GM19395 (cell line): ENCODE measurements at regions not wholly inside any gene's neighbourhood (a gene's known extent, or its start where the extent isn't known, plus 50 kb on each side); places are given as distances from the start of the nearest gene placed in this dataset.

Experiments
- ATAC-seq: cut with Tn5 transposase; IDR thresholded peaks from one replicate; pipeline ENCODE4 v1.9.1; 2021; ENCODE audit warnings: mild to moderate bottlenecking, moderate library complexity; ENCODE audit not compliant: unreplicated experiment

DNA sequence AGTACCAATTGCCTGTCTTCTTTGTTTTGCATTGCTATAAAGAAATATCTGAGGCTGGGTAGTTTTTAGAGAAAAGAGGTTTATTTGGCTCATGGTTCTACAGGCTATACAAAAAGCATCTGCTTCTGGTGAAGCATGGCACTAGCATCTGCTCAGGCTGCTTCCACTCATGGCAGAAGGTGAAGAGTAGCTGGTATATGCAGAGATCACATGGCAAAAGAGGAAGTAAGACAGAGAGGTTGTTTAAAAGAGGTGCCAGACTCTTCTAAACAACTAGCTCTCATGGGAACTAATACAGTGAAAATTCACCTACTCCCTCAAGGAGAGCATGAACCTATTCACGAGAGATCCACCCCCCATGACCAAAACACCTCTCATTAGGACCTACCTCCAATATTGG, 56.7 kb upstream of the GUCA2B start:
- no peak for ATAC-seq

DNA sequence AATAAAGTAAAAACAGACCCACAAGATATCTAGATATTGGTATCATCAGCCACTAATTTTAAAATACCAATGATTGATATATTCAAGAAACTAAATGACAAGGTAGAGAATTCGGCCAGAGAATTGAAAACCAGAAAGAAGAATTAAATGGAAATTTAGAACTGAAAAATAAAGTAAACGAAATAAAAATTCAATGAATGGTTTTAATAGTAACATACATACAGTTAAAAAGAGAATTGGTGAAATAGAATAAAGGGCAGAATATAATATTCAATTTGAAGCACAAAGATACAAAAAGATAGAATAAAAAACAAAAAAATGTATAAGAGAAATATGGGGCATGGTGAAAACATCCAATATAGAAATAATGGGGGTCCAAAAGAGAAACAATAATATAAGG, 64.0 kb upstream of the GUCA2B start:
- ATAC-seq: no peak

DNA sequence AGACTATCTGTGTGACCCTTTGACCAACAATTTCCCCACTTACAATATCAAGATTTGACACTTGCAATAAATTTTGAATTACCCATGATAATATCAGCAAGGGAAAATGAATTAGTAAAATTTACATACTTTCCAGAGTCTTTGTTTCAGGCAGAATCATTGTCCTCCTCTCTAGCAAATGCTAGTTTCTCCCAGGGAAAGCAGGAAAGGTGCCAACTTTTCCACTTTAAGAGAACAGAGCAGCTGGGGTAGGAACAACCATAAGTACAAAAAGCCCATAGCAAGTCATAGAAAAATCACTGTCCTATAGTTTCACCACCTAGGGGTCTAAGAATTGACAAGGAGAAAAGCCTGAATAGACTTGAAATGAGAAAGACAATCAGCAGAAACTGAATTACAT, 67.1 kb upstream of the GUCA2B start:
- no peak for ATAC-seq

DNA sequence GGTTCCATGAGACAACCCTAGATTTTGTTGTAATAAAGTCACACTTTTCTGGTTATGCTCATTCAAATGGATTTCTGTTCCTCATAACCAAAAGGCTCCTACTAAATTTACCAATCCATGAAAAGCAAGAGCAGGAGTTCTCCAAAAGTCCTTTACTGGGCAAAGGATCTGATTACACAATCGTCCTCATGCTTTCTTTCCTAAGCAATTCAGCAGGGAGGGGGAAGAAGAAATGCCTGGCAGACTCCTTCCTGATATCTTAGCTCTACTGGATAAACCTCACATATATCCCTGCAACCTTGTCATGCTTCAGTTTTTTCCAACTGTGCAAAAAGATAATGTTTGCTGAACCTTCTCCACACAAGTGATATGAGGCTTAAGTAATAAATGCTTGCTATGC, 67.6 kb upstream of the GUCA2B start:
- ATAC-seq: no peak

DNA sequence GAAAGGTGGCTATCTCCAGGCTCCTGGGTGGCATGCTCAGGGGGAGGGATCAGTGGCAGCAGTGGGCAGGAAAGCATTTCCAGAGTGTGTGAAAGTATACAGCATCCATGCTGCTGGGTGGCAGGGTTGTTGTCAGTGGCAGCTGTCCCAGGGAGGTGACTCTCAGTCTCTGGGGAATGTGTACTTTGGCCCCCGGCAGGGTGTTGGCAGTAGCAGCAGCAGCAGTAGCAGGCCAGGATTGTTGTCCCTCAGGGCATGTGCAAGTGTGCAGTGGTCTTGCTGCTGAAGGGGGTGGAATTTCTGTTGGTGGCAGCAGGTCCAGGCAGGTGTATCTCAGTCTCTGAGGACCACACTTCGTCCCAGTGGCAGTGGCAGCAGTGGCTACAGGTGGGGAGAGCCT, 71.7 kb upstream of the GUCA2B start:
- ATAC-seq: no peak

DNA sequence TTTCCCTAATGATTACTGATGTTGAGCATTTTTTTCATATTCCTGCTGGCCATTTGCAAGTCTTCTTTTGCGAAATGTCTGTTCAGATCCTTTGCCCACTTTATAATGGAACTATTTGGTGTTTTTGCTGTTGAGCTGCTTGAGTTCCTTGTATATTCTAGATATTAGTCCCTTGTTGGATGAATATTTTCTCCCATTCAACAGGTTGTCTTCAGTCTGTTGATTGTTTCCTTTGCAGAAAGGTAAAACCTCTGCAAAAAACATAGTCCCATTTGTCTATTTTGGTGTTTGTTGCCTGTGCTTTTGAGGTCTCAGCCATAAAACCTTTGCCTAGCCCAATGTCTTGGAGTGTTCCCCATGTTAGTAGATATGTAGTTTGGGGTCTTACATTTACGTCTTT, 78.0 kb upstream of the GUCA2B start:
- no peak for ATAC-seq

DNA sequence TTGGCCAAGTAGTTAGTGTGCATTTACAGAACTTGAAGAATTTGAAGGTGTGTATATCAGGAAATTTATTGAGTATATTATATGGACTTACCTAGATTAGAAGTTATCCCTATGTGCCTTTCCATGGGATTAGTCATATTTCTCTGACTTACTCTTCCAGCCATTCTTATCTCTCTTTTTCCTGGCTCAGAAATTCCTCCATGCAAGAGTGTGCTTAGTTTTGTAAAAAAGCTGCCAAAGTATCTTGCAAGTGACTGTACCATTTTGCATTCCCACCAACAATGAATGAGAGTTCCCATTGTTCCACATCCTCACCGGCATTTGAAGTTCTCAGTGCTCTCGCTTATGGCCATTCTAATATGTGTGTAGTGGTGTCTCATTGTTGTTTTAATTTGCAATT, 82.2 kb upstream of the GUCA2B start:
- ATAC-seq: no peak

DNA sequence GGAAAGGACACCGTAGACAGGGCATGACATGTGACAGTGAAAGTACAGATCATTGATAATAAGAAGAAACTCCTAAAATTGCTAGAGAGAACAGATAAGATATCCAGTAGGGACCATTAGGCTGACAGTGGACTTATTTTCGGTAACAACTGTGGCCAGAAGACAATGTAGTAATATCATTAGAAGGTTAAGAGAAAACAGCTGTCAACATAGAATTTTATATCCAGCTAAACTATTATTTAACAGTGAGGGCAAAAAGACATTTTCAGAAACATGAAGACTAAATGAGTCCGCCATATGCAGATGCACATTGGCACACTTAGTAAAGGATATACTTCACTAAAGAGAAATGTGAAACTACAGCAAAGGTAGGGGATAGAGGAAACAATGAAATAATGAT, 95.4 kb upstream of the GUCA2B start:
- ATAC-seq: no peak

DNA sequence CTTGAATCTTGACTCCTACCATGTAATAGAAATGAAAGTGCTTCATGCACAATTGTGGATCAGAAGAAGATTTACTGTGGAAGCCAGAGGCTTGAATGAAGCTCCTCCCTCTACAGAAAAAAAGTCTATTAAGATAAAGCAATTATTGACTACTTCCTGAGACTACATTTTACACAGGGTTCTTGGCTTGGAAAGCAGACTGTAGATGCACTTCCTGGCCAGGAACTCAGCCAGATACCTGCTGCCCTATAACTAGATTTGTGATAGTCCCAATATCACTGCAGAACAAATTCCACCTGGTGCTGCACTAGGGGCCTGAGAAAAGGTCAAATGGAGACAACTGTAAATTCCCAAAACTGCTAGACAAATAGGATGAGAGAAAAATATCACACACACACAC, 96.8 kb upstream of the GUCA2B start:
- no peak for ATAC-seq

DNA sequence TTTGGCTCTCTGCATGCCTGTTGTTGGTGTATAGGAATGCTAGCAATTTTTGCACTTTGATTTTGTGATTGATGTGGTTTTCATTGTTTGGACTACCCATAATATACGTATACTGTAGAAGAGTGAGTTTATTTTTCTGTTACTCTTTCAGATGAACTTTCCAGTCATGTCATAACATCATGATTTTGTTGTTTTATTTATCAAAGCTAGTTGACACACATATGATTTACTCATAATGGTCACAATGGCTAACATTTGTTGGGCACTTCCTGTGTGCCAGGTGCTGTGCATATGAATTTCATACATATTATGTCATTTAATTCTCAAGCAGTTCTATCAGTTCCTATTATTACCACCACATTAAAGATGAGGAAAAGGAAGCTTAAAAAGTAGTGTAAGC, 98.1 kb upstream of the GUCA2B start:
- no peak for ATAC-seq

DNA sequence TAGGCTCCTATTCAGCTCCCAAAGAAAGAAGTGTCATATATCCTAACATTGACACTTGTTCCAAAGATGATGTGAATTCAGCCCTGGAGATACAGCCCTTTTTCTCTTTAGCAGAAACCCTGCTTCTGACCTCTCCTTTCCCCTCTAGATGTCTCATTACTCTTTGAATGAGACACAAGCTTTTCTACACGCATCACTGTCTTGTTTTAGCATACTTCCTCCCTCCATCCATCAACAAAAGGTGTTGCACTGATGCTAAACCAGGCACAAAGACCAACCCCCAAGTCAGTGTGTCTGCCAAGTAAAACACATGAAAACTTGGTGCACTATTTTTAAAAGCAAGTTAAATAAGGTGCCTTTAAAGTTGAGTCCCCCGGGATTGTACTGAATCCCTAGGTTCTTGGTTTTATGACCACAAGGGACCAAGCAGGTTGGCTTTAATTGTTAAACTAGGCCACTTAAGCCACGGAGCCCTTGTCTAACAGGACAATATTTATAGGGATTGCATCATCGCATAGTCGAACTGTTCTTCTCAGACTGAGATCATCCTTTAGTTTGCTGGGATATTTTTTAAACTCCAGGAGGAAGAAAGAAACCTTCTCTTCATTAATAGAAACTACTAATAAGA, 101.0 kb upstream of the GUCA2B start:
- ATAC-seq: no peak

DNA sequence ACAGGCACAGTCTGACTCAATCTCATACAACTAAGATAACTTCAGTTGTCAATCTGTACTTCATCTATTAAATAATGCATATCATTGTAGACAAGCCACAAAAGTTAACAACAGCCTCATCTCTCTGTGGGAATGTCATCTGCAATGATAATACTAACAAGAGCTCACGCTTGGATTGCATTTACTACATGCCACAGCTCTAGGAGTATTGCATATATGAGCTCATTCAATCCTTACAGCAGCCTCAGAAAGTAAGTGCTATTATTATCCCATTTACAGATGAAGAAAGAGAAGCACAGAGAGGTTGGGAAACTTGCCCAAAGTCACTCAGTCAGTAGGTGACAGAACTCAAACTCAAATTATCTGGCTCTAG, 105.7 kb upstream of the GUCA2B start:
- ATAC-seq: no peak

DNA sequence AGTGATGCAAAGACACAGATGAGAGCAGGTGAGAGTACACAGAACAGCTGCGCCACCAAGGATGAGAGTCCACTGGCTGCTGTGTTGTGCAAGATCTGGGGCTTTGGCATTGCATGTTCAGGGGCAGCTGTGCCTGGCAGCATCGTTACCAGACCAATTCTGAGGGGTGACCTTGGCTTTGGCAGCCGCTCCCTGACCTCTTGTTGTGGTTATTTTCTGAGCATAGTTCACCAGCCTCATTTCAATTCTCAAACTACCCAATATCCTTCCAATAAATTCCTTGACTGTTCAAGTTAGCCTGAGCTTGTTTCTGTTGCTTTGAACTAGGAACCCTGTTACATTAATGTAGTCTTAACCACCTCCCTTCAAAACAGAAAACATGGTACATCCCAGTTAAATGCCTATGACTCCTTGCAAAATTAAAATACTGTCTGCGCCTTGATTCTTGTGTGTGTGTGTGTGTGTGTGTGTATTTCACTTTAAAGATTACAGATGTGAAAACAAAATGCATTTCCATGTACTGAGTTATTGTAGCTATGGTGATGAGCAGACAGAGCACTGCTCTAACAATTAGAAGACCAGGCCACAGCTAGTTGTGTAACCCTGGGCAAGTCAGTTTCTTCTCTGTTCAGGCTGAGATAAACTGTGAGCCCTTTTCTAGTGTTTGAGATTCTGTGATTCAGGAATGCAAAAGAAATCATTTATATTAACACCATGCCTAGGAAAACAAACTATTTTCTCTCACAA, 106.3 kb upstream of the GUCA2B start:
- no peak for ATAC-seq

DNA sequence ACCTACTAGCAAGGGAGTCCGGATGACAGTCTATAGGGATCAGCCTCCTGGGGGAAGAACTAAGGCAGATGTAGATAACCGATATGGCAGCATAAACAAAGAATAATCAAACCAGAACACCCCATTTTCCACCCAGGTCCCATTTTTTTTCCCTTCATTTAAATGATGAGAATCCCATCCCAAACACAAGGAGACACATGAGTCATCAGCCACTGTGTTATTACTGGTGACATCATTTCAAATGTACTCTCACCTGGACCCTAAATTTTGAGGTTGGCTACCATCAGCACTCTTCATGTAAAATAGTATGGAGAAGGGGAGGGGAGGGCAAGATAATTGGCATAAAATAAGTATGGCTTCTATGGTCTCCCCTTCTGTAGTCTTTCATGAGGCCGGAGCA, 108.9 kb upstream of the GUCA2B start:
- no peak for ATAC-seq

DNA sequence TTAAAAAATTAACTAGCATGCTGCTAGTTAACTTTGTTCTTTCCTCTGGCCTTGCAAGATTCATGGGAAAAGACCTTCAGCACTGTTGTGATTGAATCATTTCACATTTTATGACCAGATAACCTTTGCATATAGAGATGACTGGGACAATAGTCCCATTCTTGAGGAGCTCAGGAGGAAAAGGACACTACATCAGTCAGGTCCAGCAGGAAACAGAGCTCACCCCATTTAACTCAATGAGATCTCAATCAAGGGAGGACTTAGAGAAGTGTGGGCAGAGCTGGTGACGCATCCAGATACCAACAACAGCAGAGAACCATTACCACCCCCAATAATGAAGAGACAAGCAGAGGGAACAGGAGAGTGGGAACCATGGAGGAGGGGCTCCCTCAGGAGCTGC, 109.4 kb upstream of the GUCA2B start:
- ATAC-seq: no peak

DNA sequence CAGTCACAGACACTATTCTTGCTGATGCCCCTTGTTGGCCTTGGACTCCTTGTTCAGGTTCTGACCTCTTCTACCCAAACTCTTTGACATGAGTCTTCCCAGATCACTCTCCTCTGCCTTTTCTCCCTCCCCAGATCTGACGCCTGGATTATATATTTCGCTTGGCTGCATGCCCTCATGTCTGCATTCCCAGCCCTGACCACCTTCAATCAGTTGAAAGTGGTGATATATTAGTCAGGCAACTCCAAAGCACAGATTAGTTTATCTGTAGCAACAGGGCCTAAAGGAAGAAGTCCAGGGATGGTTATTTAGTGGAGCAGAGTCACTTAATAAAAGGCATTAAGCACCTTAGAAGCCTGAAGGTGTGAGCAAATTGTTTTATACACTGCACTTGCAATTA, 110.0 kb upstream of the GUCA2B start:
- no peak for ATAC-seq

DNA sequence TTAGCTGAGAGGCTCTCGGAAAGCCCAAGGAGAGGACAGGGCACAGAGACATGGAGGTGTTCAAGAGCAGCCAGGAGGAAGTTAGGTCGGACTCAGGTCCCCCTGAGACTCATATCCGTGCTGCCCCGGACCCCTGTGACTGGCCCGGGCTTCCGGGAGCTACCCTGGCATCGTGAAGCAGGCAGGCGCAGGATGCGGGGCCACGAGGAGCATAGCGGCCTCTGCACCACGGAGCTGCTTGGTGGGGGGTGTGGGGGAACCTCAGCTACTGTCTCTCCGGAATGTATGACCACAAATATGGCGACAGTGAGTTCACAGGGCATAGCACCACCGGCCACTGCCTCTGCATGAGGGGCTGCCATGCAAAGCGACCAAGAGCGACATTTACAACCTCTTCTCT, 112.2 kb upstream of the GUCA2B start:
- no peak for ATAC-seq

DNA sequence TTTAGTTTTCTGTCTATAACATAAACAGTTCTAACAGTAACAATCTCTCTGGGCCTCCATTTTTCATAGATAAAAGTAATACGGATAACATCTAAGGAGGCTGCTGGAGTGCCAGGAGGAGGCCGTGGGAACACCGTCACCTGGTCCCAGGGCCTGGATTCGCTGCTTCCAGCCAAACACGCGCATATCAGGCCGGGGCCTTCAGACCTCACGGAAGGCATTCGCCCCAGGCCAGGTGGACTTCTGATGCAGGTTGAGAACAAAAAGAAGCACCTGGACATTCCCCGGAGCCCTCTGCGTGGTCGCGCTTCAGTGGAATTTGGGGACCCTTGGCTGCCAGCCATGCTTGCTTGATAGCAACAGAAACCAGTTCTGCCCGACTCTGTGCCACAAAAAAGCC, 113.1 kb upstream of the GUCA2B start:
- ATAC-seq: no peak

DNA sequence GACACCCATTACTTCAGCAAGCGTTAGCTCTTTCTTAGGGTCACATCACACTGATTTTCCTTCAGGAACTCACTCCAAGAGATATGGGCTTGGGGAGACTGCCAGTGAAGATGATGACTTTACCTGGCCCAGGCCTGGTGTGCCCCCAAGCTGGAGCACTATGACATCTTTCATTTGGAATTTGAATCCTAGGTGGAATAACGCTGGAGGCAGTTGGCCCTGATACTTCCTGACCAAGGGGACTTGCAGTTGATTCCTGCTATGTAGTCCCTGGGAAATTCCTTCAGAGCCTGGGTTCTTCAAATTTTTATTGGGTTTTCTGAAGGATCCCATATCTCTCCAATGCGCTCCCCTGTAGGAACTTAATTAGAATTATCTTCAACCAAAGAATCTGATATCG, 114.9 kb upstream of the GUCA2B start:
- no peak for ATAC-seq

DNA sequence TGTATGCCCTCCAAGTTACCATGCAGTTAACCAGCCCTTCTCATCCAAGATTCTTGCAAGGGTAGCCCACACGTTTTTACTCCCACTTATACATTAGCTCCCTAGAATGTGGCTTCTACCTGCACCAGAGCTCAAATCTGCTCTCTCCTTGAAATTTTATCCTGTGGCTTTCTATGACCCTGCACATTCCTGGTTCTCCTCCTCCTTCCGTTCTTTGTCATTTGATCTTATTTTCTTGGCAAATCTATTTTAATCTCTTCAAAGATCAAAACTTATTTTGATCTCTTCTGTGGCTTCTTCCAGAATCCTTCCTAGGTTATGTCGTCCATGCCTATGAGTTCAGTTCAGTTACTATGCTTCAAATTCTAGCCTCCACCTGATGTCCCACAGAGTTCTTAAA, 115.6 kb upstream of the GUCA2B start:
- ATAC-seq: no peak

DNA sequence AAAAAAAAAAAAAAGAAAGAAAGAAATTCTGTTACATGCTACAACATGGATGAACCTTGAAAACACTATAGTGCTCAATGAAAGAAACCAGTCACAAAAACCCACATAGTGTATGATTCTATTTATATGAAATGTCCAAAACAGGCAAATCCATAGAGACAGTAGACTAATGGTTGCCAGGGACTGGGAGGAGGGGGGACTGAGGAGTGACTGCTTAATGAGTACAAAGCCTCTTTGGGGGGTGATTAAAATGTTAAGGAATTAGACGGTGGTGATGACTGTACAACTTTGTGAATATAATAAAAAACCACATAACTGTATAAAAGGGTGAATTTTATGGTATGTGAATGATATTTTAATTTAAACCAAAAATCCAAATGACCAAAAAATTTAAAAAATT, 116.0 kb upstream of the GUCA2B start:
- ATAC-seq: no peak

DNA sequence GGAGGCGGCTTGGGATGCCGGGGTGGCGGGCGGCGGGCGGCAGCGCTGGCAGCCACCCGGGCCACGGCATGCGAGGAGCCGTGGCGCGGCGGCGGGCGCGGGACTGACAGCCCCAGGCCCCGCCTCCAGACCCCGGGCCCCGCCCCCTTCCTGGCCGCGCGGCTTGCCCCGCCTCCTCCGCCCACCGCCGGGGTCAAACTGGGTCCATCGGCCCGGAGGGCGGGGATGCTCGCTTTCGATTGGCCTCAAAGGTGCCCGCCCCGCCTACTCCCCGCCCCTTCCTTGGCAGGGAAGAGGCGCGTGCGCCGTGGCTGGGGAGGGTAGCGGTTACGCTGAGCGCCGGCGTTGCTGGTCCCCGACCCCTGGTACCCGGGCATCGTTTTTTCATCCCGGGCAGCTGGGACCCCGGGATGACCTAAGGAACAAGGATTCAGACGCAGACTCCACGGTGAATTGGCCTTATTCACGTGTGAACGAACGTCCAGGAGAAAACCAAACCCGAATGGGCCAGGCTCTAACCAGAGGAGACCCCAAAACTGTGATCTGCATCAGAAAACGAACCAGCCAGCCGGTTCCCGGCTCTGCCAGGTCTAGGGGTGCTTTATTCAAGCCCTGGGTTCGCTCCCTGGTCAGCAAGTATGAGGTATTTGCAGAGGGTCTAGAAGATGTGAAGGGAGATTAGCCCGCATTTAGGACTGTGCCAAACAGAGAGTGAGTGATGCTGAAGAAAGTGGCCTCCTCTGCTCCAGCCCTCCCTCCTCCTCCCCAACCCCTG, 117.2 kb upstream of the GUCA2B start:
- ATAC-seq: peak; percentile 94
